H9 (cell line): ENCODE measurements at regions not wholly inside any gene's neighbourhood (a gene's known extent, or its start where the extent isn't known, plus 50 kb on each side); places are given as distances from the start of the nearest gene placed in this dataset.

Source experiments
- DNase-seq: peaks from one replicate; pipeline ENCODE4 v3.0.0-alpha.2; 2017
- H2AFZ ChIP-seq: one replicate; pipeline ENCODE4 v1.6.1; 2013; ENCODE audit warnings: mild to moderate bottlenecking, low read length, control low read depth, moderate library complexity
- H2AK5ac ChIP-seq: 2 replicates; pipeline ENCODE4 v1.6.1; 2013; ENCODE audit warnings: low read length, control low read depth, mixed read lengths; ENCODE audit not compliant: insufficient read length
- H2BK120ac ChIP-seq: one replicate; pipeline ENCODE4 v1.6.1; 2013; ENCODE audit warnings: low read depth, mild to moderate bottlenecking, low read length, control low read depth, inconsistent platforms; ENCODE audit not compliant: poor library complexity, severe bottlenecking
- H2BK12ac ChIP-seq: 2 replicates; pipeline ENCODE4 v1.6.1; 2013; ENCODE audit warnings: low read length, control low read depth, mixed read lengths, low read depth; ENCODE audit not compliant: insufficient read length
- H2BK15ac ChIP-seq: 2 replicates; pipeline ENCODE4 v1.6.1; 2013; ENCODE audit warnings: low read depth, low read length, control low read depth
- H2BK20ac ChIP-seq: one replicate; pipeline ENCODE4 v1.6.1; 2013; ENCODE audit warnings: low read depth, mild to moderate bottlenecking, low read length, control low read depth, inconsistent platforms; ENCODE audit not compliant: poor library complexity, severe bottlenecking
- H2BK5ac ChIP-seq: 2 replicates; pipeline ENCODE4 v1.6.1; 2013; ENCODE audit warnings: low read length, control low read depth, mixed read lengths; ENCODE audit not compliant: insufficient read length
- H3K14ac ChIP-seq: 2 replicates; pipeline ENCODE4 v1.6.1; 2013; ENCODE audit warnings: low read length, control low read depth; ENCODE audit not compliant: insufficient read depth
- H3K18ac ChIP-seq: 2 replicates; pipeline ENCODE4 v1.6.1; 2013; ENCODE audit warnings: low read depth, mild to moderate bottlenecking, mixed read lengths, low read length, control low read depth; ENCODE audit not compliant: insufficient read length
- H3K23ac ChIP-seq: 2 replicates; pipeline ENCODE4 v1.6.1; 2013; ENCODE audit warnings: low read length, control low read depth, mixed read lengths, low read depth; ENCODE audit not compliant: insufficient read length
- H3K23me2 ChIP-seq: 2 replicates; pipeline ENCODE4 v1.6.1; 2013; ENCODE audit warnings: low read depth, mild to moderate bottlenecking, mixed read lengths, low read length, control low read depth; ENCODE audit not compliant: insufficient read length, poor library complexity, severe bottlenecking
- H3K27ac ChIP-seq: 2 replicates; pipeline ENCODE4 v1.5.1; 2013; ENCODE audit warnings: low read length, control low read depth, mixed read lengths, low read depth; ENCODE audit not compliant: insufficient read length
- H3K27me3 ChIP-seq: 2 replicates; pipeline ENCODE4 v1.6.1; 2013; ENCODE audit warnings: low read length, control low read depth, inconsistent platforms; ENCODE audit not compliant: insufficient read depth
- H3K4ac ChIP-seq: 2 replicates; pipeline ENCODE4 v1.6.1; 2013; ENCODE audit warnings: low read depth, mild to moderate bottlenecking, control low read depth, inconsistent platforms, low read length, moderate library complexity
- H3K4me1 ChIP-seq: 2 replicates; pipeline ENCODE4 v1.6.1; 2013; ENCODE audit warnings: low read length, control low read depth, inconsistent platforms; ENCODE audit not compliant: insufficient read depth
- H3K4me2 ChIP-seq: 2 replicates; pipeline ENCODE4 v1.6.1; 2013; ENCODE audit warnings: low read length, control low read depth, mixed read lengths; ENCODE audit not compliant: insufficient read length, insufficient read depth
- H3K56ac ChIP-seq: 2 replicates; pipeline ENCODE4 v1.6.1; 2013; ENCODE audit warnings: low read depth, mild to moderate bottlenecking, mixed read lengths, low read length, control low read depth; ENCODE audit not compliant: insufficient read length
- H3K79me1 ChIP-seq: 2 replicates; pipeline ENCODE4 v1.6.1; 2013; ENCODE audit warnings: low read depth, mild to moderate bottlenecking, moderate library complexity, low read length, control low read depth, inconsistent platforms; ENCODE audit not compliant: insufficient read depth, poor library complexity, severe bottlenecking
- H3K79me2 ChIP-seq: 2 replicates; pipeline ENCODE4 v1.6.1; 2013; ENCODE audit warnings: low read length, control low read depth, inconsistent platforms; ENCODE audit not compliant: insufficient read depth
- H3K9ac ChIP-seq: 2 replicates; pipeline ENCODE4 v1.6.1; 2013; ENCODE audit warnings: low read length, control low read depth, mixed read lengths; ENCODE audit not compliant: insufficient read length; ENCODE audit errors: extremely low read depth
- H3K9me3 ChIP-seq: one replicate; pipeline ENCODE4 v1.6.1; 2013; ENCODE audit warnings: low read depth, low read length, inconsistent platforms; ENCODE audit not compliant: control insufficient read depth
- H3T11ph ChIP-seq: one replicate; pipeline ENCODE4 v1.6.1; 2013; ENCODE audit warnings: mild to moderate bottlenecking, low read length, control low read depth, inconsistent platforms
- H4K20me1 ChIP-seq: one replicate; pipeline ENCODE4 v1.6.1; 2013; ENCODE audit not compliant: control insufficient read depth, insufficient read length, insufficient read depth
- H4K5ac ChIP-seq: 2 replicates; pipeline ENCODE4 v1.6.1; 2013; ENCODE audit warnings: low read depth, mild to moderate bottlenecking, mixed read lengths, low read length, control low read depth; ENCODE audit not compliant: insufficient read length
- H4K8ac ChIP-seq: replicated peaks from 2 replicates; pipeline ENCODE4 v1.6.1; 2013; ENCODE audit warnings: low read length, control low read depth, mixed read lengths, low read depth; ENCODE audit not compliant: insufficient read length
- H4K91ac ChIP-seq: 2 replicates; pipeline ENCODE4 v1.6.1; 2013; ENCODE audit warnings: low read depth, mild to moderate bottlenecking, moderate library complexity, mixed read lengths, low read length, control low read depth; ENCODE audit not compliant: insufficient read length
- H3K27ac Mint-ChIP-seq, 3 experiments: 2 replicates in 2 of 3; 3 replicates in 1 of 3; pipeline ENCODE4 v1.8.0; 2020 to 2021; ENCODE audit warnings: mixed read lengths in 3 of 3, mild to moderate bottlenecking in 1 of 3, moderate library complexity in 1 of 3
- H3K27me3 Mint-ChIP-seq: 2 replicates; pipeline ENCODE4 v1.8.0; 2021; ENCODE audit warnings: low read depth, mild to moderate bottlenecking, moderate library complexity, mixed read lengths
- H3K36me3 Mint-ChIP-seq, 3 experiments: 2 replicates in 2 of 3; 3 replicates in 1 of 3; pipeline ENCODE4 v1.8.0; 2020 to 2021; ENCODE audit warnings: low read depth in 3 of 3, mixed read lengths in 3 of 3; ENCODE audit not compliant: insufficient read depth in 1 of 3
- H3K4me1 Mint-ChIP-seq, 2 experiments: 2 replicates each; pipeline ENCODE4 v1.8.0; 2020; ENCODE audit warnings: mixed read lengths in 2 of 2
- H3K4me3 Mint-ChIP-seq, 2 experiments: 2 replicates in 1 of 2; 3 replicates in 1 of 2; pipeline ENCODE4 v1.8.0; 2020 to 2021; ENCODE audit warnings: mild to moderate bottlenecking in 2 of 2, mixed read lengths in 2 of 2, moderate library complexity in 1 of 2
- H3K9me3 Mint-ChIP-seq, 2 experiments: 2 replicates in 1 of 2; 3 replicates in 1 of 2; pipeline ENCODE4 v1.8.0; 2020; ENCODE audit warnings: mild to moderate bottlenecking in 2 of 2, mixed read lengths in 2 of 2, moderate library complexity in 1 of 2
- CTCF ChIP-seq: fragments of 200-600 bp; sonication (generic); conservative IDR thresholded peaks from 3 replicates; pipeline ENCODE4 v1.8.0; 2021; ENCODE audit warnings: antibody characterized with exemption, mild to moderate bottlenecking
- WGBS: extraction: QIAGEN DNeasy Blood & Tissue Kit; methylation state at CpG from one replicate; pipeline ENCODE4 v1.1.7; 2013; ENCODE audit warnings: missing lambda C conversion rate, low lambda C conversion rate, mixed read lengths; ENCODE audit not compliant: insufficient read length; ENCODE audit errors: extremely low coverage; 5-methylcytosine and 5-hydroxymethylcytosine counted together

- no peak overlapping the region for H3K4ac ChIP-seq
- H3K79me2 ChIP-seq = no peaks in the 10 kb centered on the region
- no peak overlapping the region for H4K5ac ChIP-seq
- no peak overlapping the region for H4K91ac ChIP-seq
- TF ChIP-seq CTCF = no peak
- no peak overlapping the region for H3K9ac ChIP-seq
- no peak overlapping the region for H3K14ac ChIP-seq
- no peaks in the 10 kb centered on the region; a peak in 1 of 5 replicates for H3K9me3 Mint-ChIP-seq
- H3K27me3 Mint-ChIP-seq = no peaks in the 10 kb centered on the region
- no peak overlapping the region for H3K18ac ChIP-seq
- H2BK120ac ChIP-seq = no peak overlapping the region
- H3K56ac ChIP-seq = no peak overlapping the region
- H3K36me3 Mint-ChIP-seq = peaks cover 0 to 10% (median 0%) of the 10 kb centered on the region in 3 experiments; a peak in 1 of 7 replicates
- no peak overlapping the region for H2BK15ac ChIP-seq
- no peak overlapping the region for H3K27ac Mint-ChIP-seq
- H3K4me1 ChIP-seq = no peaks in the 10 kb centered on the region
- H4K20me1 ChIP-seq = no peaks in the 10 kb centered on the region
- no peak overlapping the region for H3K27ac ChIP-seq
- no peak overlapping the region for H2AFZ ChIP-seq
- no peak overlapping the region for H3K23ac ChIP-seq
- H3K4me1 Mint-ChIP-seq = no peaks in the 10 kb centered on the region
- no peak overlapping the region for H2BK5ac ChIP-seq
- no CpG with 5 or more reads among the region's 3 CpGs for WGBS
- H3T11ph ChIP-seq = no peak overlapping the region
- no peak overlapping the region for H3K4me3 Mint-ChIP-seq
- H3K27me3 ChIP-seq = no peaks in the 10 kb centered on the region
- no peaks in the 10 kb centered on the region for H3K9me3 ChIP-seq
- DNase-seq = no peak
- H4K8ac ChIP-seq = no peak overlapping the region
- H3K79me1 ChIP-seq = no peaks in the 10 kb centered on the region
- no peak overlapping the region for H2BK20ac ChIP-seq
- no peak overlapping the region for H2BK12ac ChIP-seq
- no peak overlapping the region for H3K4me2 ChIP-seq
- no peaks in the 10 kb centered on the region for H3K23me2 ChIP-seq
- no peak overlapping the region for H2AK5ac ChIP-seq
Observed at GRCh38 chr14:34069854-34070582, 119.1 kb upstream of the EGLN3 start.
